Suprapubic skin (tissue), 4 donors: ENCODE measurements at regions not wholly inside any gene's neighbourhood (a gene's known extent, or its start where the extent isn't known, plus 50 kb on each side); places are given as distances from the start of the nearest gene placed in this dataset.

ENCODE experiments used
- DNase-seq, 2 donors: peaks; one replicate each; pipeline ENCODE4 v3.0.0-alpha.2; 2019; ENCODE audit warnings: low spot score in 2 of 2
- H3K27ac ChIP-seq: fragments of 200-600 bp; sonication (generic); one replicate; pipeline ENCODE4 v1.5.1; 2019
- H3K27me3 ChIP-seq: fragments of 200-600 bp; sonication (generic); one replicate; pipeline ENCODE4 v1.5.1; 2019
- H3K36me3 ChIP-seq: fragments of 200-600 bp; sonication (generic); one replicate; pipeline ENCODE4 v1.5.1; 2019
- H3K4me1 ChIP-seq: fragments of 200-600 bp; sonication (generic); one replicate; pipeline ENCODE4 v1.5.1; 2019
- H3K4me3 ChIP-seq: fragments of 200-600 bp; sonication (generic); one replicate; pipeline ENCODE4 v1.5.1; 2019; ENCODE audit warnings: mild to moderate bottlenecking
- H3K9me3 ChIP-seq: fragments of 200-600 bp; sonication (generic); one replicate; pipeline ENCODE4 v1.5.1; 2019
- CTCF ChIP-seq, 2 donors: fragments of 200-600 bp in 1 of 2; fragments of 450-650 bp in 1 of 2; sonication (generic) in 1 of 2; IDR thresholded peaks; one replicate each; pipeline ENCODE4 v1.5.1; 2016 to 2019; ENCODE audit warnings: antibody characterized with exemption in 2 of 2, mild to moderate bottlenecking in 1 of 2, moderate library complexity in 1 of 2
- EP300 ChIP-seq: sonication (generic); formaldehyde crosslinking; IDR thresholded peaks from one replicate; pipeline ENCODE4 v1.6.1; 2017; ENCODE audit warnings: antibody characterized with exemption
- POLR2A ChIP-seq, 2 donors: fragments of 450-650 bp; IDR thresholded peaks; one replicate each; pipeline ENCODE4 v1.6.1; 2017; ENCODE audit warnings: antibody characterized with exemption in 2 of 2, mild to moderate bottlenecking in 2 of 2, moderate library complexity in 2 of 2
- POLR2AphosphoS5 ChIP-seq, 3 donors: sonication (generic); formaldehyde crosslinking; IDR thresholded peaks; one replicate each; pipeline ENCODE4 v1.6.1; 2017; ENCODE audit warnings: antibody characterized with exemption in 3 of 3
- WGBS: methylation state at CpG from one replicate; pipeline ENCODE4 v1.1.5; 2018; 5-methylcytosine and 5-hydroxymethylcytosine counted together

DNA sequence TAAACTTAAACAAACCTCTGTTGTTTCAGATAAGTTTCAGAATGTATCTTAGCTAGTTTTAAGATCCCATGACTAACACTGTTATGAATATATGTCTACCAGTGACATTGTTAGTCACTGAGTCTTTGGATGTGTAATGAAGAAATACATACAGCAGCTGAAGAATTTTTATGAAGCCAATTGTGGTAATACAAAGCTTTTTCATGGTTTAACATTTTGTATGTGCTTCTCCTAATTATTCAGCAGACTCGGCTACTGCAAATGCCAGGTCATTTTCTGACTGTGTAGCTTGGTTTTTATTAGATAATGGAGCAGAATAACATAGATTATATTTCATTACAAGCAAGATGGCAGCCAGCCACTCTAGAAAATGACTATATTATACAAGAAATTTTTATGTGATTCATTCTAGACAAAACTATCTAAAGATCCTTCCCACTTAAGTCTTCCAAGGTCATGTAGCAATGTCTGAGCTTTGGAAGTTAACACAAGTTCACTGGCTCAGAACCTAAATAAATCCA, 147.8 kb downstream of the TNFSF18 start:
- Histone ChIP-seq H3K36me3 (no peaks in the 10 kb centered on the region), H3K9me3 (no peaks in the 10 kb centered on the region), H3K4me1 (no peaks in the 10 kb centered on the region), H3K4me3 (no peak overlapping the region), H3K27me3 (no peaks in the 10 kb centered on the region), H3K27ac (no peak overlapping the region)
- no peak for DNase-seq
- WGBS, result 85% methylated on average over 1 of the region's 1 CpG
- TF ChIP-seq CTCF (IDR thresholded peaks at IDR 0.05) (no peak), EP300 (no peak), POLR2AphosphoS5 (IDR thresholded peaks at IDR 0.05) (no peak), POLR2A (IDR thresholded peaks at IDR 0.05) (no peak)

GRCh38 chr1:172903581-172904220, 147.0 kb downstream of the TNFSF18 start:
- DNase-seq, result no peak
- H3K27me3 ChIP-seq, result no peaks in the 10 kb centered on the region

GRCh38 chr1:172905452-172905851, 145.3 kb downstream of the TNFSF18 start:
- H3K9me3 ChIP-seq, result no peaks in the 10 kb centered on the region
- no peak overlapping the region for H3K27ac ChIP-seq
- no peaks in the 10 kb centered on the region for H3K36me3 ChIP-seq
- H3K4me1 ChIP-seq, result no peaks in the 10 kb centered on the region
- no peak overlapping the region for H3K4me3 ChIP-seq
- WGBS, result 71% methylated on average over 2 of the region's 2 CpGs
- TF ChIP-seq EP300 (no peak), CTCF (IDR thresholded peaks at IDR 0.05) (no peak), POLR2AphosphoS5 (IDR thresholded peaks at IDR 0.05) (no peak), POLR2A (IDR thresholded peaks at IDR 0.05) (no peak)
- H3K27me3 ChIP-seq, result no peaks in the 10 kb centered on the region
- DNase-seq, result no peak

More at GRCh38 chr1:172903581-172904220, 147.0 kb downstream of the TNFSF18 start:
- 71% methylated on average over 1 of the region's 1 CpG for WGBS
- Histone ChIP-seq H3K4me3 (no peak overlapping the region), H3K9me3 (no peaks in the 10 kb centered on the region), H3K4me1 (no peaks in the 10 kb centered on the region), H3K27ac (no peak overlapping the region), H3K36me3 (no peaks in the 10 kb centered on the region)
- TF ChIP-seq POLR2AphosphoS5 (IDR thresholded peaks at IDR 0.05), result no peak
- no peak for TF ChIP-seq CTCF (IDR thresholded peaks at IDR 0.05)
- TF ChIP-seq EP300, result no peak
- TF ChIP-seq POLR2A (IDR thresholded peaks at IDR 0.05), result no peak

DNA sequence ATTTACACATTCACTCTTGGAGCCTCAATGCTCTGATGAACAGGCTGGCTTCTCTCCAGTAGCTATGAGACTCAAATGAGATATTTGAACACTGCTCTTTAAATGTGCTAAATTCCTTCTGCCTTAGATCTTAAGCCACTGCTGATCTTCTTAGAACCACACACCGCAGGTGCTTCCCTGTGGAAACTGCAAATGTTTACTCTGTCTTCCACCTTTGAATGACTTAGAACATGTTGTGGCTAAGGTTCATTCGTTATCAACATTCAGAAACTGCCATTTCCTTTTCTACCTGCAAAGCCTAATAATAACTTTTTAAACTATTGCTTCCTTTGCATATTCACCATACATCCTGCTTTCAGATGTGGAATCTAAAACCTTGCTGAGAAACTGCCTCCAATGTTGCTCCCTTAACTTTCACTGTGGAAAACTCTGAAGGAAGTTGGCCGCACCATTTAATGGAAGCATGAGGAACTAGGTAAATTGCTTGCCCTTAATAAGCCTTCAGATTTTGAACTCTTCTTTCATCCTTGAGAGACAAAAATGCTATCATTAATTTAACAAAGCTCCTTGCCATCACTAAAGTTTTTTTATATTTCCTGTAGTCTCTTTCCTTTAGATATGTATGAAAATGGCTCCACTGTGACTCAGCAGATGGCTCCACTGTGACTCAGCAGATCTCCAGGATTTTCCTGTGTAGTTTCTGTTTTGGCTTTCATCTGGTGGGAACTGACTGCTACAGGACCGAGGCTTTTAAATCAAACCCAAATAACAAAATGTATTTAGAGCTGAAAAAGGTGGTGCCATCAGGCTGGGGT, 143.8 kb downstream of the TNFSF18 start:
- 70% methylated on average over 4 of the region's 4 CpGs for WGBS
- Histone ChIP-seq H3K4me1 (no peaks in the 10 kb centered on the region), H3K9me3 (no peaks in the 10 kb centered on the region), H3K4me3 (no peak overlapping the region), H3K27ac (no peak overlapping the region), H3K27me3 (no peaks in the 10 kb centered on the region), H3K36me3 (no peaks in the 10 kb centered on the region)
- no peak for DNase-seq
- TF ChIP-seq CTCF (IDR thresholded peaks at IDR 0.05), result no peak
- no peak for TF ChIP-seq POLR2A (IDR thresholded peaks at IDR 0.05)
- no peak for TF ChIP-seq EP300
- TF ChIP-seq POLR2AphosphoS5 (IDR thresholded peaks at IDR 0.05), result no peak

DNA sequence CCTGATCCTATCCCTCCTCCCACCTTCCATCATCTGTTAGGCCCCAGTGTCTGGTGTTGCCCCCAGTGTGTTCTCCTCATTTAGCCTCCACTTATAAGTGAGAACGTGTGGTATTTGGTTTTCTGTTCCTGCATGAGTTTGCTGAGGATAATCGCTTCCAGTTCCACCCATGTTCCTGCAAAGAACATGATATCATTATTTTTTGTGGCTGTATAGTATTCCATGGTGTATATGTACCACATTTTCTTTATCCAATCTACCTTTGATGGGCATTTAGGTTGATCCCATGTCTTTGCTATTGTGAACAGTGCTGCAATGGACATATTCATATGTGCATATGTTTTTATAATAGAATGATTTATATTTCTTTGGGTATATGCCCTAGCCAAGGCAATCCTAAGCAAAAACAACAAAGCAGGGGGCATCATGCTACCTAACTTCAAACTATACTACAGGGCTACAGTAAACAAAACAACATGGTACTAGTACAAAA, 142.9 kb downstream of the TNFSF18 start:
- no peak overlapping the region for H3K27ac ChIP-seq
- DNase-seq, result no peak
- no peaks in the 10 kb centered on the region for H3K4me1 ChIP-seq
- H3K27me3 ChIP-seq, result no peaks in the 10 kb centered on the region
- no peaks in the 10 kb centered on the region for H3K9me3 ChIP-seq
- no peaks in the 10 kb centered on the region for H3K36me3 ChIP-seq
- WGBS, result 92% methylated on average over 2 of the region's 2 CpGs
- TF ChIP-seq POLR2AphosphoS5 (IDR thresholded peaks at IDR 0.05) (no peak), POLR2A (IDR thresholded peaks at IDR 0.05) (no peak), EP300 (no peak), CTCF (IDR thresholded peaks at IDR 0.05) (no peak)
- no peak overlapping the region for H3K4me3 ChIP-seq
